ENCODE measurements at regions not wholly inside any gene's neighbourhood (a gene's known extent, or its start where the extent isn't known, plus 50 kb on each side); places are given as distances from the start of the nearest gene placed in this dataset.
A peak's percentile ranks its signal among the peaks of the same experiment; 100 is the strongest.

DNA sequence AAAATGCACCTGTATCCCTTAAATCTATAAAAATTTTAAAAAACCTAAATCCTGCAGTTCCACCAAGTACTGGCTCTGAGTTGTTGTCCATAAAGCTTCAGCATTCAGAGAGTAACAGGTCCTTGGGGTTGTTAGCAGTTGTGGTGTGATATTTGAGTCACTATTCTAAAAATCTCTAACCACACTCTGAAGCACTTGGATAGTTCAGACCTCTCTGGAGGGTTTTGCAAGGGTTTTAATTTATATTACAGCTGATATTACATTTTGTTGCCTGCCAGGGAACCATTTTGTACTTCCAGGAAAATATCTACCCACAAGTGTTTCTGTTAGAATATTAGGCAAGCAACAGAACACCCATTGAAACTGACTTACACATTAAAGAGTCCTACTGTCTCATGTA is 255.6 kb downstream of the TBL1XR1 start:
- no peaks in the 10 kb centered on the region for H3K9me3 ChIP-seq (ENCODE audit: low read length)
- CTCF ChIA-PET (ENCODE audit: unreplicated experiment) = no interaction called here
- H3K4me2 ChIP-seq (ENCODE audit: low read length) = no peak overlapping the region

DNA sequence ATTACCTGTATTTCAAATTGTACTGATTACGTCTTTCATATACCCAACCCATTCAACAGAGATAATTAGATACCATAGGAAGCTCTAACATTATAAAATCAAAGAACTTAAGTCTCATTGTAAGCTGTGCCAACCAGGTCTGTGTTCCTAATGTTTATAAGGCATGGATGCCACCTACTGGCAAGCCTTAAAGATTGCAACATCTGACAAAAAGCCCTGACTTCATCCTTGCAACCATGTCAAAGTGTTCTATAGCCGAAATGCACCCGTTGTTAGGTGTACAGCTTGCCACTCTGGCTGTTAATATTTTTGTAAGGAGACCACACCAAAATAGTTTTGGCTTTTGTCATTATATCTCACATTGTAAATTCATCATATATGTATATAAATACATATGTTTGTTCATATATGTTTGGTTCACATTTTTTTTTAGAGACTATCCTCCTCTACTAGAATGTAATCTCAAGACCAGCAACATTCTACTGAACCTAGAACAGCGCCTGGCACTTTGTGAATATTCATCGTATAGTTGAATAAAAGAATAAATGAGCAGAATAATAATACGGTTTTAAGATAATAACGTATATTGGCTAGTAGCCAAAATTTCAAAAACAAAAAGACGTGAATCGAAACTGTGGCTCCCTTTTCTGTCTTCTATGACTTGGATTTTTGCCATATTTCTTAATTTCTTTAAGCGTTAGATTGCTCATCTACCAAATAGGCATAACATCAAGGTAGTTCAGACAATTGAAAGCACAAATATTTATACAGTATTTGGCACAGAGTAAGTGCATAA is 258.1 kb downstream of the TBL1XR1 start:
- peak; percentile 79 for DNase-seq (ENCODE audit: low spot score)
- BruUV-seq (replicated peaks) = no TSS peak

More for the DNA sequence above, 255.6 kb downstream of the TBL1XR1 start:
- intact Hi-C loops (cut with micrococcal nuclease; ENCODE audit: unreplicated experiment) = no loop called here
- Histone ChIP-seq H3K4me3 (ENCODE audit: low read depth, low read length, poor library complexity, severe bottlenecking) (no peak overlapping the region), H2AFZ (ENCODE audit: low read length) (no peak overlapping the region), H4K20me1 (ENCODE audit: insufficient read depth, low read length) (no peaks in the 10 kb centered on the region), H3K79me2 (ENCODE audit: insufficient read depth, low read depth, low read length) (no peaks in the 10 kb centered on the region), H3K27ac (ENCODE audit: low read depth, low read length, poor library complexity, severe bottlenecking) (no peak overlapping the region), H3K36me3 (ENCODE audit: insufficient read depth, low read length) (no peaks in the 10 kb centered on the region), H3K9me2 (ENCODE audit: insufficient read depth, low read length) (no peaks in the 10 kb centered on the region), H3K4me1 (ENCODE audit: insufficient read depth, low read length, poor library complexity, severe bottlenecking) (no peaks in the 10 kb centered on the region)
- no TSS peak for BruUV-seq (replicated peaks)
- no peak for TF ChIP-seq EZH2phosphoT487 (IDR thresholded peaks at IDR 0.05; ENCODE audit: borderline replicate concordance, low read depth, low read length)
- TF ChIP-seq, protein P1, sequence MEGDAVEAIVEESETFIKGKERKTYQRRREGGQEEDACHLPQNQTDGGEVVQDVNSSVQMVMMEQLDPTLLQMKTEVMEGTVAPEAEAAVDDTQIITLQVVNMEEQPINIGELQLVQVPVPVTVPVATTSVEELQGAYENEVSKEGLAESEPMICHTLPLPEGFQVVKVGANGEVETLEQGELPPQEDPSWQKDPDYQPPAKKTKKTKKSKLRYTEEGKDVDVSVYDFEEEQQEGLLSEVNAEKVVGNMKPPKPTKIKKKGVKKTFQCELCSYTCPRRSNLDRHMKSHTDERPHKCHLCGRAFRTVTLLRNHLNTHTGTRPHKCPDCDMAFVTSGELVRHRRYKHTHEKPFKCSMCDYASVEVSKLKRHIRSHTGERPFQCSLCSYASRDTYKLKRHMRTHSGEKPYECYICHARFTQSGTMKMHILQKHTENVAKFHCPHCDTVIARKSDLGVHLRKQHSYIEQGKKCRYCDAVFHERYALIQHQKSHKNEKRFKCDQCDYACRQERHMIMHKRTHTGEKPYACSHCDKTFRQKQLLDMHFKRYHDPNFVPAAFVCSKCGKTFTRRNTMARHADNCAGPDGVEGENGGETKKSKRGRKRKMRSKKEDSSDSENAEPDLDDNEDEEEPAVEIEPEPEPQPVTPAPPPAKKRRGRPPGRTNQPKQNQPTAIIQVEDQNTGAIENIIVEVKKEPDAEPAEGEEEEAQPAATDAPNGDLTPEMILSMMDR (conservative IDR thresholded peaks at IDR 0.05; ENCODE audit: low read length) = no peak
- DNase-seq (ENCODE audit: low spot score) = no peak
- POLR2A ChIA-PET = no interaction called here

More for the DNA sequence above, 258.1 kb downstream of the TBL1XR1 start:
- Histone ChIP-seq H4K20me1 (ENCODE audit: insufficient read depth, low read length) (no peaks in the 10 kb centered on the region), H3K4me2 (ENCODE audit: low read length) (no peak overlapping the region), H3K9me2 (ENCODE audit: insufficient read depth, low read length) (no peaks in the 10 kb centered on the region), H2AFZ (ENCODE audit: low read length) (no peak overlapping the region), H3K9me3 (ENCODE audit: low read length) (no peaks in the 10 kb centered on the region), H3K4me1 (ENCODE audit: insufficient read depth, low read length, poor library complexity, severe bottlenecking) (no peaks in the 10 kb centered on the region), H3K36me3 (ENCODE audit: insufficient read depth, low read length) (no peaks in the 10 kb centered on the region), H3K27ac (ENCODE audit: low read depth, low read length, poor library complexity, severe bottlenecking) (no peak overlapping the region), H3K79me2 (ENCODE audit: insufficient read depth, low read depth, low read length) (no peaks in the 10 kb centered on the region), H3K4me3 (ENCODE audit: low read depth, low read length, poor library complexity, severe bottlenecking) (no peak overlapping the region)
- intact Hi-C loops (cut with micrococcal nuclease; ENCODE audit: unreplicated experiment) = loop anchor here (1.0 to 2.0 kb wide), 2 partner anchors 67 to 424 kb away; no protein-coding TSS in a partner anchor
- CTCF ChIA-PET (ENCODE audit: unreplicated experiment) = no interaction called here
- TF ChIP-seq, protein P1 (conservative IDR thresholded peaks at IDR 0.05; ENCODE audit: low read length) = peak; percentile 92
- TF ChIP-seq EZH2phosphoT487 (IDR thresholded peaks at IDR 0.05; ENCODE audit: borderline replicate concordance, low read depth, low read length) = no peak
- POLR2A ChIA-PET = interaction anchor here (0.6 to 1.6 kb wide), 2 partner anchors 66 to 311 kb away, joined by 3 to 8 read pairs; no protein-coding TSS in a partner anchor
